ENCODE measurements at regions not wholly inside any gene's neighbourhood (a gene's known extent, or its start where the extent isn't known, plus 50 kb on each side); places are given as distances from the start of the nearest gene placed in this dataset.

- no peak for TF ChIP-seq CBX1 (IDR thresholded peaks at IDR 0.05; ENCODE audit: low read depth)
- no peak for TF ChIP-seq ZNF616 (CRISPR knock-in tag; IDR thresholded peaks at IDR 0.05; ENCODE audit: low read depth)
- TF ChIP-seq ZBTB7B (CRISPR knock-in tag; IDR thresholded peaks at IDR 0.05), result no peak
Observed at GRCh38 chr18:78151234-78151633, 828.4 kb upstream of the SALL3 start.

All from HepG2 (cell line).